ENCODE measurements at regions not wholly inside any gene's neighbourhood (a gene's known extent, or its start where the extent isn't known, plus 50 kb on each side); places are given as distances from the start of the nearest gene placed in this dataset.

DNA sequence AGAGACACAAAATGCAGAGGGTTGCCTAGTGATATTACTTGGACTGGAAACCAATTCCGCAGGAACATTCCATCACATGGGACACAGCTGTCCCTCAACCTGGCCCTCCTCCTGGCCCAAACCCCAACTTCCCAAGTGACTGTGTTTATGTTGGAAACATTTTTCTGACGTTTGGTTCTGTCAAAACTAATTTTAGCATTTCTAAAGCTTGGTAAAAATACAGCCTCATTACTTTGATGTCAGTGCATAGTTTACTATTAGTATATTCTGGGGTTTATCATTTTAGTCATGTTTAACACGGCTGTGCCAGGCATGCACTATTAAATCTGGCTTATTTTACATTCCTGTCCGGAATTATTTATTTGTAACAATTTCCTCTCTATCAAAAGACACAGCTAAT, 69.9 kb downstream of the GLI2 start:
- TF ChIP-seq TOE1 (CRISPR knock-in tag; IDR thresholded peaks at IDR 0.05): no peak
- TF ChIP-seq, protein P1, sequence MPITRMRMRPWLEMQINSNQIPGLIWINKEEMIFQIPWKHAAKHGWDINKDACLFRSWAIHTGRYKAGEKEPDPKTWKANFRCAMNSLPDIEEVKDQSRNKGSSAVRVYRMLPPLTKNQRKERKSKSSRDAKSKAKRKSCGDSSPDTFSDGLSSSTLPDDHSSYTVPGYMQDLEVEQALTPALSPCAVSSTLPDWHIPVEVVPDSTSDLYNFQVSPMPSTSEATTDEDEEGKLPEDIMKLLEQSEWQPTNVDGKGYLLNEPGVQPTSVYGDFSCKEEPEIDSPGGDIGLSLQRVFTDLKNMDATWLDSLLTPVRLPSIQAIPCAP (CRISPR knock-in tag; IDR thresholded peaks at IDR 0.05; ENCODE audit: low read depth): no peak
- no peak for TF ChIP-seq POLR2AphosphoS5 (IDR thresholded peaks at IDR 0.05; ENCODE audit: low read depth, low read length)
- TF ChIP-seq ZBTB42 (CRISPR knock-in tag; IDR thresholded peaks at IDR 0.05): no peak
- TF ChIP-seq ZNF234 (CRISPR knock-in tag; conservative IDR thresholded peaks at IDR 0.05): no peak
- no peak for TF ChIP-seq ZNF496 (CRISPR knock-in tag; IDR thresholded peaks at IDR 0.05; ENCODE audit: insufficient replicate concordance)
- TF ChIP-seq, protein P2, sequence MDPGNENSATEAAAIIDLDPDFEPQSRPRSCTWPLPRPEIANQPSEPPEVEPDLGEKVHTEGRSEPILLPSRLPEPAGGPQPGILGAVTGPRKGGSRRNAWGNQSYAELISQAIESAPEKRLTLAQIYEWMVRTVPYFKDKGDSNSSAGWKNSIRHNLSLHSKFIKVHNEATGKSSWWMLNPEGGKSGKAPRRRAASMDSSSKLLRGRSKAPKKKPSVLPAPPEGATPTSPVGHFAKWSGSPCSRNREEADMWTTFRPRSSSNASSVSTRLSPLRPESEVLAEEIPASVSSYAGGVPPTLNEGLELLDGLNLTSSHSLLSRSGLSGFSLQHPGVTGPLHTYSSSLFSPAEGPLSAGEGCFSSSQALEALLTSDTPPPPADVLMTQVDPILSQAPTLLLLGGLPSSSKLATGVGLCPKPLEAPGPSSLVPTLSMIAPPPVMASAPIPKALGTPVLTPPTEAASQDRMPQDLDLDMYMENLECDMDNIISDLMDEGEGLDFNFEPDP (CRISPR knock-in tag; conservative IDR thresholded peaks at IDR 0.05): no peak
- no peak for TF ChIP-seq PTBP1 (IDR thresholded peaks at IDR 0.05; ENCODE audit: low read depth, low read length, poor library complexity, severe bottlenecking)
- TF ChIP-seq, protein P3, sequence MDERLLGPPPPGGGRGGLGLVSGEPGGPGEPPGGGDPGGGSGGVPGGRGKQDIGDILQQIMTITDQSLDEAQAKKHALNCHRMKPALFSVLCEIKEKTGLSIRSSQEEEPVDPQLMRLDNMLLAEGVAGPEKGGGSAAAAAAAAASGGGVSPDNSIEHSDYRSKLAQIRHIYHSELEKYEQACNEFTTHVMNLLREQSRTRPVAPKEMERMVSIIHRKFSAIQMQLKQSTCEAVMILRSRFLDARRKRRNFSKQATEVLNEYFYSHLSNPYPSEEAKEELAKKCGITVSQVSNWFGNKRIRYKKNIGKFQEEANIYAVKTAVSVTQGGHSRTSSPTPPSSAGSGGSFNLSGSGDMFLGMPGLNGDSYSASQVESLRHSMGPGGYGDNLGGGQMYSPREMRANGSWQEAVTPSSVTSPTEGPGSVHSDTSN (CRISPR knock-in tag; IDR thresholded peaks at IDR 0.05): no peak
- TF ChIP-seq, protein P4, sequence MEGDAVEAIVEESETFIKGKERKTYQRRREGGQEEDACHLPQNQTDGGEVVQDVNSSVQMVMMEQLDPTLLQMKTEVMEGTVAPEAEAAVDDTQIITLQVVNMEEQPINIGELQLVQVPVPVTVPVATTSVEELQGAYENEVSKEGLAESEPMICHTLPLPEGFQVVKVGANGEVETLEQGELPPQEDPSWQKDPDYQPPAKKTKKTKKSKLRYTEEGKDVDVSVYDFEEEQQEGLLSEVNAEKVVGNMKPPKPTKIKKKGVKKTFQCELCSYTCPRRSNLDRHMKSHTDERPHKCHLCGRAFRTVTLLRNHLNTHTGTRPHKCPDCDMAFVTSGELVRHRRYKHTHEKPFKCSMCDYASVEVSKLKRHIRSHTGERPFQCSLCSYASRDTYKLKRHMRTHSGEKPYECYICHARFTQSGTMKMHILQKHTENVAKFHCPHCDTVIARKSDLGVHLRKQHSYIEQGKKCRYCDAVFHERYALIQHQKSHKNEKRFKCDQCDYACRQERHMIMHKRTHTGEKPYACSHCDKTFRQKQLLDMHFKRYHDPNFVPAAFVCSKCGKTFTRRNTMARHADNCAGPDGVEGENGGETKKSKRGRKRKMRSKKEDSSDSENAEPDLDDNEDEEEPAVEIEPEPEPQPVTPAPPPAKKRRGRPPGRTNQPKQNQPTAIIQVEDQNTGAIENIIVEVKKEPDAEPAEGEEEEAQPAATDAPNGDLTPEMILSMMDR (CRISPR knock-in tag; IDR thresholded peaks at IDR 0.05): no peak
- TF ChIP-seq, protein P5, sequence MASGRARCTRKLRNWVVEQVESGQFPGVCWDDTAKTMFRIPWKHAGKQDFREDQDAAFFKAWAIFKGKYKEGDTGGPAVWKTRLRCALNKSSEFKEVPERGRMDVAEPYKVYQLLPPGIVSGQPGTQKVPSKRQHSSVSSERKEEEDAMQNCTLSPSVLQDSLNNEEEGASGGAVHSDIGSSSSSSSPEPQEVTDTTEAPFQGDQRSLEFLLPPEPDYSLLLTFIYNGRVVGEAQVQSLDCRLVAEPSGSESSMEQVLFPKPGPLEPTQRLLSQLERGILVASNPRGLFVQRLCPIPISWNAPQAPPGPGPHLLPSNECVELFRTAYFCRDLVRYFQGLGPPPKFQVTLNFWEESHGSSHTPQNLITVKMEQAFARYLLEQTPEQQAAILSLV (CRISPR knock-in tag; IDR thresholded peaks at IDR 0.05; ENCODE audit: borderline replicate concordance): no peak
- TF ChIP-seq MXD4 (CRISPR knock-in tag; IDR thresholded peaks at IDR 0.05): no peak
- TF ChIP-seq RNF2 (conservative IDR thresholded peaks at IDR 0.05; ENCODE audit: low read depth): no peak

Data from HepG2 (cell line).